SU-DHL-6 (cell line): ENCODE measurements at regions not wholly inside any gene's neighbourhood (a gene's known extent, or its start where the extent isn't known, plus 50 kb on each side); places are given as distances from the start of the nearest gene placed in this dataset.

Source experiments
- H2AFZ ChIP-seq: fragments of 200-600 bp; sonication (generic); 2 replicates; pipeline ENCODE4 v1.6.1; 2014; ENCODE audit warnings: low read depth, mild to moderate bottlenecking, moderate library complexity, mixed read lengths, antibody characterized with exemption, low read length; ENCODE audit not compliant: severe bottlenecking
- H3F3A ChIP-seq: fragments of 200-600 bp; shearing (Covaris generic); 2 replicates; pipeline ENCODE4 v1.6.0; 2016; ENCODE audit warnings: antibody characterized with exemption, mild to moderate bottlenecking; ENCODE audit not compliant: insufficient read depth
- H3K27ac ChIP-seq: fragments of 200-600 bp; sonication (generic); 2 replicates; pipeline ENCODE4 v1.5.1; 2016; ENCODE audit warnings: low read depth, mild to moderate bottlenecking, low read length, moderate library complexity, mixed read lengths
- H3K27me3 ChIP-seq: fragments of 200-600 bp; sonication (generic), shearing (Covaris generic); 2 replicates; pipeline ENCODE4 v1.6.0; 2014; ENCODE audit warnings: mild to moderate bottlenecking, low read length
- H3K36me3 ChIP-seq: fragments of 200-600 bp; sonication (generic); 2 replicates; pipeline ENCODE4 v1.6.1; 2014; ENCODE audit warnings: mild to moderate bottlenecking, low read length, mixed read lengths
- H3K4me2 ChIP-seq: fragments of 300-600, 200-600 bp; shearing (Covaris generic), sonication (generic); 2 replicates; pipeline ENCODE4 v1.6.0; 2014; ENCODE audit warnings: low read length, low read depth, mild to moderate bottlenecking; ENCODE audit not compliant: poor library complexity, severe bottlenecking
- H3K4me3 ChIP-seq: fragments of 200-600 bp; sonication (generic); 2 replicates; pipeline ENCODE4 v1.5.1; 2014; ENCODE audit warnings: antibody characterized with exemption, low read length, mild to moderate bottlenecking, mixed read lengths; ENCODE audit not compliant: insufficient read depth, poor library complexity, severe bottlenecking
- H3K79me2 ChIP-seq: fragments of 200-600 bp; sonication (generic); 2 replicates; pipeline ENCODE4 v1.6.1; 2014; ENCODE audit warnings: mild to moderate bottlenecking, low read length, moderate library complexity; ENCODE audit not compliant: insufficient read depth
- H3K9ac ChIP-seq: fragments of 200-600 bp; sonication (generic); 2 replicates; pipeline ENCODE4 v1.7.0; 2014; ENCODE audit warnings: mild to moderate bottlenecking, low read length
- H3K9me2 ChIP-seq: fragments of 200-600 bp; sonication (generic); replicated peaks from 2 replicates; pipeline ENCODE4 v1.6.1; 2014; ENCODE audit warnings: low read length; ENCODE audit not compliant: insufficient read depth
- H3K9me3 ChIP-seq: fragments of 200-600 bp; sonication (generic); 2 replicates; pipeline ENCODE4 v1.6.1; 2014; ENCODE audit warnings: low read length, mixed read lengths; ENCODE audit not compliant: insufficient read depth
- H4K20me1 ChIP-seq: fragments of 200-600 bp; sonication (generic); 2 replicates; pipeline ENCODE4 v1.6.1; 2014; ENCODE audit warnings: low read depth, mild to moderate bottlenecking, antibody characterized with exemption, low read length, moderate library complexity, mixed read lengths
- CTCF ChIP-seq: fragments of 200-600 bp; sonication (generic); IDR thresholded peaks from one replicate; pipeline ENCODE4 v1.5.1; 2017; ENCODE audit warnings: antibody characterized with exemption, mild to moderate bottlenecking, low read length, moderate library complexity; ENCODE audit not compliant: insufficient read depth, poor library complexity, severe bottlenecking
- EZH2phosphoT487 ChIP-seq: fragments of 200-600 bp; sonication (generic), shearing (Covaris generic); conservative IDR thresholded peaks from 2 replicates; pipeline ENCODE4 v1.6.1; 2018; ENCODE audit warnings: mild to moderate bottlenecking, antibody characterized with exemption, low read length, moderate library complexity, mixed read lengths

DNA sequence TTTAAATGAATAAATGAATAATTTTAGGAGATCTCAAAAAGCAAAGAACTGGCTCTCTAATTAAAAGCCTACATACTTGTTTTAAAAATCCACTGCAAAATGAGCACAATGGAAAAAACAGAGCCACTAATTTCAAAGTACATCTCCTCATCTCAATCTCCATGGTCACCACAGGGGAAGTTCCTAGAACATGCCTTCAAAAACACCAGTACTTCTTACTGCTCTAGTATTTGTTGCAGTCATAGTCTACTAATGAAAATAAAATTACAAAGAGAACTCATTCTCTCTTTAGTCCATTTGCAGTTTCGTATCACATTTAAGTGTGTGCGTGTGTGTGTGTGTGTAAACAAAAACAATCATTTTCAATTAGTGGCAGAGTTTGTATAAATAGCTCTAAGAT is 54.0 kb downstream of the PIK3C2A start:
- Histone ChIP-seq H3K9me2 (no peaks in the 10 kb centered on the region), H4K20me1 (no peaks in the 10 kb centered on the region), H3K9me3 (no peaks in the 10 kb centered on the region), H3F3A (no peaks in the 10 kb centered on the region), H3K9ac (no peak overlapping the region), H3K27ac (no peak overlapping the region), H2AFZ (no peak overlapping the region), H3K36me3 (peaks cover 23% of the 10 kb centered on the region; the same call in 1 of the 2 replicates), H3K79me2 (peaks cover 51% of the 10 kb centered on the region), H3K4me3 (no peak overlapping the region), H3K4me2 (no peak overlapping the region), H3K27me3 (no peaks in the 10 kb centered on the region)
- no peak for TF ChIP-seq CTCF
- TF ChIP-seq EZH2phosphoT487 = no peak

- H3K79me2 ChIP-seq = peaks cover 39% of the 10 kb centered on the region
- H4K20me1 ChIP-seq = no peaks in the 10 kb centered on the region; the same call in 1 of the 2 replicates
- H3K27me3 ChIP-seq = no peaks in the 10 kb centered on the region
- H2AFZ ChIP-seq = no peak overlapping the region
- H3K9me3 ChIP-seq = no peaks in the 10 kb centered on the region
- no peak overlapping the region for H3K27ac ChIP-seq
- H3K9ac ChIP-seq = no peak overlapping the region
- TF ChIP-seq EZH2phosphoT487 (no peak), CTCF (no peak)
- no peaks in the 10 kb centered on the region for H3F3A ChIP-seq
- H3K4me2 ChIP-seq = no peak overlapping the region
- H3K4me3 ChIP-seq = no peak overlapping the region
- no peaks in the 10 kb centered on the region for H3K9me2 ChIP-seq
- peaks cover 30% of the 10 kb centered on the region; the same call in 1 of the 2 replicates for H3K36me3 ChIP-seq
Measured at GRCh38 chr11:17152306-17152705, 55.5 kb downstream of the PIK3C2A start.

DNA sequence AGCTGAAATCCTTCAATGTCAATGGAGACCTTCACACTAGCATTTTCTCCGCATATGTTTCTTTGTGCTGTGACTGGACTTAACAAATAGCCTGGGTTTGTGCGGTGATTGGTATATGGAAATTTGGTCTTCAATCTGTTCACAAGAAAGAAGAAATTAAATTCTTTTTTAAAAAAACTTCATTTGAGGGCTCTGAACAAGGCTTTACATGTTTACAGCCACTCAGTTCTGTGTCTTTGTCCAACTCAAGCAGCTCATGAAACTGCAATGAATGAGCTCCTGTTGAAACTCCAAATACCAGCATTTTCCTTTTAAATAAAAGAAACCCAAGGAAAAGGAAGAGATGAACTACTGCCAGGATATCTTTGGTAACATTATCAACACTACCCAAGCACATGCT is 57.3 kb downstream of the PIK3C2A start:
- Histone ChIP-seq H3K36me3 (peaks cover 45% of the 10 kb centered on the region), H3K9me3 (no peaks in the 10 kb centered on the region), H3K9ac (no peak overlapping the region), H4K20me1 (no peaks in the 10 kb centered on the region; the same call in 1 of the 2 replicates), H3K27ac (no peak overlapping the region), H3K79me2 (peaks cover 22% of the 10 kb centered on the region), H3F3A (no peaks in the 10 kb centered on the region), H3K27me3 (no peaks in the 10 kb centered on the region), H2AFZ (no peak overlapping the region), H3K4me2 (no peak overlapping the region), H3K4me3 (no peak overlapping the region), H3K9me2 (no peaks in the 10 kb centered on the region)
- TF ChIP-seq EZH2phosphoT487 = no peak
- TF ChIP-seq CTCF = no peak
